ENCODE measurements at regions not wholly inside any gene's neighbourhood (a gene's known extent, or its start where the extent isn't known, plus 50 kb on each side); places are given as distances from the start of the nearest gene placed in this dataset.
A peak's percentile ranks its signal among the peaks of the same experiment; 100 is the strongest.

DNA sequence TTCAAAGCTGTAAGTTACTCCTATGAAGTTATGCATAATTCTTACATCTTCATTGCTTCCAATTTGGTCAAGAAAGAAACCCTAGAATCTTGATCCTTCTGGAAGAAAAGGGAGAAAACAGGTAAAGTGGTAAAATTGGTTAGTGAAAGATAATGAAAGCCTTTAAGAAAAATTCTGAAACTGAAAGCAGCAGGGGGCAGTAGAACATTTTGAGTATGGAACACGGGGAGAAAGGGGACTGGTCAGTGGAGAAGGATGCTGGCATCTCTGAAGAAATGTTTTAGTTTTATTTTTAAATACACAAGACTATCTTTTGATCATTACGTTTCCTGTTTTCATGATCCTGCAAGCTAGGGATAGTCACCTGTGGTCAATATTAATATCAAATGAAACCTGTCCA is 54.3 kb downstream of the SLIT2 start:
- TF ChIP-seq, protein P1, sequence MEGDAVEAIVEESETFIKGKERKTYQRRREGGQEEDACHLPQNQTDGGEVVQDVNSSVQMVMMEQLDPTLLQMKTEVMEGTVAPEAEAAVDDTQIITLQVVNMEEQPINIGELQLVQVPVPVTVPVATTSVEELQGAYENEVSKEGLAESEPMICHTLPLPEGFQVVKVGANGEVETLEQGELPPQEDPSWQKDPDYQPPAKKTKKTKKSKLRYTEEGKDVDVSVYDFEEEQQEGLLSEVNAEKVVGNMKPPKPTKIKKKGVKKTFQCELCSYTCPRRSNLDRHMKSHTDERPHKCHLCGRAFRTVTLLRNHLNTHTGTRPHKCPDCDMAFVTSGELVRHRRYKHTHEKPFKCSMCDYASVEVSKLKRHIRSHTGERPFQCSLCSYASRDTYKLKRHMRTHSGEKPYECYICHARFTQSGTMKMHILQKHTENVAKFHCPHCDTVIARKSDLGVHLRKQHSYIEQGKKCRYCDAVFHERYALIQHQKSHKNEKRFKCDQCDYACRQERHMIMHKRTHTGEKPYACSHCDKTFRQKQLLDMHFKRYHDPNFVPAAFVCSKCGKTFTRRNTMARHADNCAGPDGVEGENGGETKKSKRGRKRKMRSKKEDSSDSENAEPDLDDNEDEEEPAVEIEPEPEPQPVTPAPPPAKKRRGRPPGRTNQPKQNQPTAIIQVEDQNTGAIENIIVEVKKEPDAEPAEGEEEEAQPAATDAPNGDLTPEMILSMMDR (IDR thresholded peaks at IDR 0.05) = peak; percentile 10 to 33 (median 20)
- TF ChIP-seq POLR2A (IDR thresholded peaks at IDR 0.05; ENCODE audit: low read depth) = no peak
